GM12874 (cell line): ENCODE measurements at regions not wholly inside any gene's neighbourhood (a gene's known extent, or its start where the extent isn't known, plus 50 kb on each side); places are given as distances from the start of the nearest gene placed in this dataset.

Experiments used
- CTCF ChIP-seq: IDR thresholded peaks from 2 replicates; pipeline ENCODE4 v1.5.1; 2011; ENCODE audit warnings: low read depth, mild to moderate bottlenecking, control low read depth, low read length, moderate library complexity; ENCODE audit not compliant: insufficient read depth

- TF ChIP-seq CTCF: no peak
These were observed 924.6 kb upstream of the FAT3 start for GRCh38 chr11:91299980-91300379.

GRCh38 chr11:91296629-91297028, 928.0 kb upstream of the FAT3 start:
- no peak for TF ChIP-seq CTCF

- TF ChIP-seq CTCF: no peak
These were observed 929.0 kb upstream of the FAT3 start for GRCh38 chr11:91295591-91295990.

- no peak for TF ChIP-seq CTCF
These were observed 931.5 kb upstream of the FAT3 start for GRCh38 chr11:91293119-91293518.

- no peak for TF ChIP-seq CTCF
These were observed 952.5 kb upstream of the FAT3 start for GRCh38 chr11:91272089-91272488.

GRCh38 chr11:91265946-91266345, 958.7 kb upstream of the FAT3 start:
- no peak for TF ChIP-seq CTCF

GRCh38 chr11:91264481-91264880, 960.1 kb upstream of the FAT3 start:
- TF ChIP-seq CTCF: no peak
